Calu3 (cell line): ENCODE measurements at regions not wholly inside any gene's neighbourhood (a gene's known extent, or its start where the extent isn't known, plus 50 kb on each side); places are given as distances from the start of the nearest gene placed in this dataset.
A peak's percentile ranks its signal among the peaks of the same experiment; 100 is the strongest.

ENCODE experiments used
- BruUV-seq: library from RNA; stranded (reverse); fragments of 400-500 nt; replicated peaks from 2 replicates; lab custom pipeline; 2021; lab: Mats Ljungman, UMichigan
- CTCF ChIA-PET: fragments of 300-600 bp; sonication (Branson Sonifier 250); formaldehyde crosslinking; loops from one replicate; lab custom pipeline; 2022; ENCODE audit warnings: antibody characterized with exemption; lab: Charles Lee
- DNase-seq: peaks from one replicate; pipeline ENCODE4 v3.0.0; 2022
- H3K27ac Mint-ChIP-seq: one replicate; pipeline ENCODE4 v1.8.0; 2022; ENCODE audit warnings: mixed read lengths; ENCODE audit not compliant: unreplicated experiment
- H3K27me3 Mint-ChIP-seq: one replicate; pipeline ENCODE4 v1.8.0; 2022; ENCODE audit warnings: mixed read lengths; ENCODE audit not compliant: unreplicated experiment
- H3K36me3 Mint-ChIP-seq: one replicate; pipeline ENCODE4 v1.8.0; 2022; ENCODE audit warnings: mild to moderate bottlenecking, moderate library complexity, mixed read lengths; ENCODE audit not compliant: insufficient read depth, unreplicated experiment
- H3K4me1 Mint-ChIP-seq: one replicate; pipeline ENCODE4 v1.8.0; 2022; ENCODE audit warnings: mild to moderate bottlenecking, low read depth, mixed read lengths; ENCODE audit not compliant: unreplicated experiment
- H3K4me3 Mint-ChIP-seq: one replicate; pipeline ENCODE4 v1.8.0; 2022; ENCODE audit warnings: mild to moderate bottlenecking, low read depth, moderate library complexity, mixed read lengths; ENCODE audit not compliant: unreplicated experiment
- H3K9me3 Mint-ChIP-seq: one replicate; pipeline ENCODE4 v1.8.0; 2022; ENCODE audit warnings: low read depth, mixed read lengths; ENCODE audit not compliant: unreplicated experiment
- CTCF ChIP-seq: fragments of 200-600 bp; IDR thresholded peaks from one replicate; pipeline ENCODE4 v1.8.0; 2022; ENCODE audit warnings: antibody characterized with exemption; ENCODE audit not compliant: unreplicated experiment
- intact Hi-C: fragments of 100-400 bp; cut with micrococcal nuclease; formaldehyde crosslinking; loops from one replicate; pipeline ENCODE4 v1.10.0; 2022; ENCODE audit not compliant: unreplicated experiment

DNA sequence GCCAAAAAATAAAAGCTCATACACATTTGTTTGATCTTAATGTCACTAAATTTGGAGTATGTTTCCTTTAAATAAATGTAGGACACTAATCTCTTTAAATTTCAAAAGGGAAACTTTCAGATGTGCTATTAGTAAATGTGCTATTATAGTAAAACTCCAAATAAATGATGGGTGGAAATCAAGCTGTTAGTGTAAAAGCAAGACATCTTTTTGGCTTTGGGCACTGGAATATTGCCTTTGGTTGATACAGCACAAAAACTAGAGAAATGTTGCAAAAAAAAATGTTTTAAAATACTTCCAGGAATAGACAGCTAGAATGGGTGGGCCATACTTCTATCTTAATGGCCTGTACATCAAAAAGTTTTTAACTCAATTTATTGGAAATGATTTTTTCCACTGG, 151.6 kb downstream of the FBXO8 start:
- no peak for DNase-seq
- BruUV-seq, result no TSS peak
- CTCF ChIA-PET, result no interaction called here
- no peak overlapping the region for H3K4me3 Mint-ChIP-seq
- no peaks in the 10 kb centered on the region for H3K36me3 Mint-ChIP-seq
- no peaks in the 10 kb centered on the region for H3K4me1 Mint-ChIP-seq
- H3K27ac Mint-ChIP-seq, result no peak overlapping the region
- H3K9me3 Mint-ChIP-seq, result no peaks in the 10 kb centered on the region
- intact Hi-C loops, result no loop called here
- no peaks in the 10 kb centered on the region for H3K27me3 Mint-ChIP-seq
- TF ChIP-seq CTCF, result no peak

DNA sequence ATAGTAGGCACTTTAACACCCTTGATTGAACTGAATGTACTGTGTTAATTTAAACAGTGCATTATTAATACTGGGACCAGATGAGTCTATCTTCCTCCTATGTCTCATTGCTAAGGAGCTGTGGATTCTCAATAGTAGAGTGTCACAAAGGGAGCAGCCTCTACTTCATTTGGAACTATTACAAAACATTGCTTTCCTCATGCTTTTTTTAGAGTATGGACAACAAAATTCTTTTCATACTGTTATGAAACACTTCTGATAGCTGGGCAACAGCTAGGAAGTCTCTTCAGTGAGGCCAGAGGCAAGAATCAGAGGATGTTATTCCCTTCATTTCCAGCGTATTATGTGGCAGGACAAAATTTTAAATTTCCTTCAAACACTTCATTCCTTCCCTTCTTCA, 160.8 kb downstream of the FBXO8 start:
- Mint-ChIP-seq H3K9me3 (no peaks in the 10 kb centered on the region), H3K4me1 (no peaks in the 10 kb centered on the region), H3K27me3 (no peaks in the 10 kb centered on the region), H3K36me3 (peaks cover 6% of the 10 kb centered on the region), H3K4me3 (no peak overlapping the region), H3K27ac (no peak overlapping the region)
- no TSS peak for BruUV-seq
- CTCF ChIA-PET, result no interaction called here
- intact Hi-C loops, result no loop called here
- DNase-seq, result no peak
- TF ChIP-seq CTCF, result no peak

DNA sequence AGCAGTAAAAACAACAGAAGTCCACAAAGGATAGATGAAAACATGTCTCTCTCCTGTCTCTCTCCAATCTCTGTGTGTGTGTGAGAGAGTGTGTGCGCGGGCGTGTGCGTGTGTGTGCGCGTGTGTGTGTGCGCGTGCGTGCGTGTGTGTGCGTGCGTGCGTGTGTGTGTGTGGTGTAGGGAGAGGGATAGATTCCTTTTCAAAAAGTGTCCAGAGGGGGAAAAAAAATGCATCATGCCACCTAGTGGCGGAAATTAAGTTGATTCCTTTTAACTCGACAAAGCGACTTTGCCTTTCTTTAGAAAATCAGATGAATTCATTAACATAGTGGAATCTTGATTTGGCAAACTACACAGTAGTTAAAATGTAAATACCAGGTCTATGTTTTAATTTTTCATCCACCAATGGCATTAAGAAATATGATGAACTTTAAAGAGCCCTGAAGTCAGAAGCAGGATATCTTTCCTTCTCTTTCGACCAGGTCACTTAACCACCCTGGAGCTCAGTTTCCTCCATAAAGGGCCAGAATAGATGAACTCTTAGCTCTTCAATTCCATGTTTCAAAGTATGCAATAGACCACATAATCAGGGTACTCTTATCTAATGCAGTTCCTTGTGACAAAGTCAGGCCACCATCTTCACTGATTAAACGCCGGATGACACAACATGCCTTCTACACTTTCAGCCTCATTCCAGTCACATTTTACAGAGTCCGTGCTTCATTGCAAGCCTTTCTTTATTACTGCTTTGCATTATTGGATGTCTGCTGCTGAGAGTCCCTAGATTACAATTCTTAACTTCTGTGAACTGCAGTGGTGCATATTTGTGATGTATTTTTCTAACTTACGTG, 162.8 kb downstream of the FBXO8 start:
- peak; percentile 50 for DNase-seq
- H3K27ac Mint-ChIP-seq, result no peak overlapping the region
- peaks cover 6% of the 10 kb centered on the region for H3K36me3 Mint-ChIP-seq
- no peaks in the 10 kb centered on the region for H3K27me3 Mint-ChIP-seq
- peak overlapping the region; percentile 76 for H3K4me3 Mint-ChIP-seq
- no peak for TF ChIP-seq CTCF
- no peaks in the 10 kb centered on the region for H3K9me3 Mint-ChIP-seq
- CTCF ChIA-PET, result no interaction called here
- BruUV-seq, result no TSS peak
- intact Hi-C loops, result loop anchor here (2.0 kb wide), 2 partner anchors 116 to 616 kb away; no protein-coding TSS in a partner anchor
- H3K4me1 Mint-ChIP-seq, result no peaks in the 10 kb centered on the region

DNA sequence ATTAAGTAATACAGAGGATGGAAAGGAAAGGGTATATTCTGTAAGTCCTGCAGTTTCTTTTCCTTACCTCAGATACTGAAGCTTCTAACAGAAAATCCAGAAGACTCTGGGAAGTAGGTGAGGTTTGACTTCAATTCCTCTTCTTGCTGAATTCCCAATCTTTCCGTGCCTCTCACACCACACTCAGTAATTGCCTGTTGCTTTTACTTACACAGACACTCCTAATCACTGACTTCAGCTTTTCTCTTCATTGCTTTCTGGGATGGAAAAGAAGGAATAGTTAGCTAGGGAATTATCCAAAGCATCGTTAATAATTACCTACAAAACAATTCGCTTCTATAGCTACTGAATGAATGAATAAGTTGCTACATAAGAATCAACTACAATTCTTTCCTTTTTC, 163.6 kb downstream of the FBXO8 start:
- DNase-seq, result no peak
- no TSS peak for BruUV-seq
- intact Hi-C loops, result loop anchor here (2.0 kb wide), 2 partner anchors 115 to 615 kb away; no protein-coding TSS in a partner anchor
- Mint-ChIP-seq H3K4me3 (peak overlapping the region; percentile 76), H3K27ac (no peak overlapping the region), H3K9me3 (no peaks in the 10 kb centered on the region), H3K27me3 (no peaks in the 10 kb centered on the region), H3K4me1 (no peaks in the 10 kb centered on the region), H3K36me3 (peaks cover 6% of the 10 kb centered on the region)
- CTCF ChIA-PET, result interaction anchor here (0.5 kb wide), 1 partner anchor 629 kb away, joined by 3 read pairs; no protein-coding TSS in a partner anchor
- TF ChIP-seq CTCF, result no peak
